Fibroblast of upper back skin (primary cell): ENCODE measurements at regions not wholly inside any gene's neighbourhood (a gene's known extent, or its start where the extent isn't known, plus 50 kb on each side); places are given as distances from the start of the nearest gene placed in this dataset.
"Not testable (repeated sequence)": the region's sequence is repeated elsewhere in the genome, so short reads cannot be mapped to it uniquely, and the experiment has no call there.

Source experiments
- DNase-seq: peaks from one replicate; pipeline ENCODE4 v3.0.0-alpha.2; 2013

- no peak for DNase-seq
Measured at GRCh38 chr10:130352291-130352645, 216.1 kb downstream of the GLRX3 start.

GRCh38 chr10:130353928-130354572, 217.9 kb downstream of the GLRX3 start:
- DNase-seq: no peak

- no peak for DNase-seq
Measured at GRCh38 chr10:130354573-130354954, 218.4 kb downstream of the GLRX3 start.

- no peak for DNase-seq
Measured at GRCh38 chr10:130354976-130355795, 219.0 kb downstream of the GLRX3 start.

- not testable (repeated sequence) for DNase-seq
Measured at GRCh38 chr10:130356429-130356828, 220.2 kb downstream of the GLRX3 start.

- DNase-seq: no peak
Measured at GRCh38 chr10:130357226-130357625, 221.0 kb downstream of the GLRX3 start.

- no peak for DNase-seq
Measured at GRCh38 chr10:130357951-130358350, 221.8 kb downstream of the GLRX3 start.

GRCh38 chr10:130358981-130359650, 222.9 kb downstream of the GLRX3 start:
- no peak for DNase-seq

GRCh38 chr10:130359711-130360110, 223.5 kb downstream of the GLRX3 start:
- no peak for DNase-seq

- no peak for DNase-seq
Measured at GRCh38 chr10:130360826-130361311, 224.7 kb downstream of the GLRX3 start.

GRCh38 chr10:130361351-130362105, 225.3 kb downstream of the GLRX3 start:
- DNase-seq: no peak

GRCh38 chr10:130362308-130362761, 226.1 kb downstream of the GLRX3 start:
- no peak for DNase-seq

GRCh38 chr10:130363051-130363450, 226.9 kb downstream of the GLRX3 start:
- no peak for DNase-seq

- DNase-seq: no peak
Measured at GRCh38 chr10:130363899-130364445, 227.8 kb downstream of the GLRX3 start.

GRCh38 chr10:130364631-130365411, 228.6 kb downstream of the GLRX3 start:
- DNase-seq: no peak

- DNase-seq: no peak
Measured at GRCh38 chr10:130368761-130369560, 232.8 kb downstream of the GLRX3 start.

- DNase-seq: no peak
Measured at GRCh38 chr10:130369645-130370381, 233.6 kb downstream of the GLRX3 start.

GRCh38 chr10:130370721-130371120, 234.5 kb downstream of the GLRX3 start:
- DNase-seq: no peak

- DNase-seq: no peak
Measured at GRCh38 chr10:130371156-130371555, 235.0 kb downstream of the GLRX3 start.

- DNase-seq: no peak
Measured at GRCh38 chr10:130371666-130372065, 235.5 kb downstream of the GLRX3 start.
